ENCODE measurements at regions not wholly inside any gene's neighbourhood (a gene's known extent, or its start where the extent isn't known, plus 50 kb on each side); places are given as distances from the start of the nearest gene placed in this dataset.
A peak's percentile ranks its signal among the peaks of the same experiment; 100 is the strongest.

- Histone ChIP-seq H3K27ac (no peak overlapping the region), H3K9me3 (no peaks in the 10 kb centered on the region), H3K4me3 (no peak overlapping the region), H3K4me1 (no peaks in the 10 kb centered on the region), H3K27me3 (no peaks in the 10 kb centered on the region), H3K36me3 (no peaks in the 10 kb centered on the region)
- no peak for DNase-seq (ENCODE audit: low spot score in 2 of 2)
- intact Hi-C loops (cut with DNase I): no loop called here
- no peak for TF ChIP-seq CTCF (IDR thresholded peaks at IDR 0.05)
Measured at GRCh38 chr3:144141074-144141473, 169.5 kb downstream of the DIPK2A start.

- Histone ChIP-seq H3K4me1 (no peaks in the 10 kb centered on the region), H3K27me3 (no peaks in the 10 kb centered on the region), H3K27ac (no peak overlapping the region), H3K4me3 (no peak overlapping the region), H3K36me3 (no peaks in the 10 kb centered on the region), H3K9me3 (no peaks in the 10 kb centered on the region)
- DNase-seq (ENCODE audit: low spot score in 2 of 2): no peak
- intact Hi-C loops (cut with DNase I): no loop called here
- TF ChIP-seq CTCF (IDR thresholded peaks at IDR 0.05): no peak
Measured at GRCh38 chr3:144141496-144141895, 169.9 kb downstream of the DIPK2A start.

- intact Hi-C loops (cut with DNase I): no loop called here
- Histone ChIP-seq H3K27ac (peak overlapping the region; percentile 2 to 45), H3K9me3 (no peaks in the 10 kb centered on the region), H3K4me1 (no peaks in the 10 kb centered on the region), H3K36me3 (no peaks in the 10 kb centered on the region), H3K27me3 (no peaks in the 10 kb centered on the region), H3K4me3 (peak overlapping the region in 1 of 2 donors; percentile 2)
- no peak for DNase-seq (ENCODE audit: low spot score in 2 of 2)
- TF ChIP-seq CTCF (IDR thresholded peaks at IDR 0.05): no peak
Measured at GRCh38 chr3:144142151-144142840, 170.7 kb downstream of the DIPK2A start.

GRCh38 chr3:144148356-144148755 is 176.7 kb downstream of the DIPK2A start:
- no peak for DNase-seq (ENCODE audit: low spot score in 2 of 2)
- H3K9me3 ChIP-seq: no peaks in the 10 kb centered on the region
- no peak overlapping the region for H3K4me3 ChIP-seq
- H3K27ac ChIP-seq: no peak overlapping the region
- peaks cover 0 to 3% of the 10 kb centered on the region in 2 donors for H3K4me1 ChIP-seq
- intact Hi-C loops (cut with DNase I): no loop called here
- no peaks in the 10 kb centered on the region for H3K27me3 ChIP-seq
- H3K36me3 ChIP-seq: no peaks in the 10 kb centered on the region
- no peak for TF ChIP-seq CTCF (IDR thresholded peaks at IDR 0.05)

GRCh38 chr3:144151983-144152382 is 180.4 kb downstream of the DIPK2A start:
- intact Hi-C loops (cut with DNase I): no loop called here
- DNase-seq (ENCODE audit: low spot score in 2 of 2): no peak
- H3K4me1 ChIP-seq: peaks cover 0 to 3% of the 10 kb centered on the region in 2 donors

More at GRCh38 chr3:144151983-144152382, 180.4 kb downstream of the DIPK2A start:
- H3K27ac ChIP-seq: no peak overlapping the region
- H3K9me3 ChIP-seq: no peaks in the 10 kb centered on the region
- H3K36me3 ChIP-seq: no peaks in the 10 kb centered on the region
- TF ChIP-seq CTCF (IDR thresholded peaks at IDR 0.05): no peak
- H3K27me3 ChIP-seq: no peaks in the 10 kb centered on the region
- H3K4me3 ChIP-seq: no peak overlapping the region
